Kidney capillary endothelial cell (primary cell): ENCODE measurements at regions not wholly inside any gene's neighbourhood (a gene's known extent, or its start where the extent isn't known, plus 50 kb on each side); places are given as distances from the start of the nearest gene placed in this dataset.

Experiments
- DNase-seq: peaks from one replicate; pipeline ENCODE4 v3.0.0-alpha.2; 2018; ENCODE audit warnings: low spot score

GRCh38 chr3:70840106-70840870 is 527.9 kb upstream of the MDFIC2 start:
- DNase-seq = no peak

- no peak for DNase-seq
Measured at GRCh38 chr3:70833239-70833960, 521.0 kb upstream of the MDFIC2 start.

DNA sequence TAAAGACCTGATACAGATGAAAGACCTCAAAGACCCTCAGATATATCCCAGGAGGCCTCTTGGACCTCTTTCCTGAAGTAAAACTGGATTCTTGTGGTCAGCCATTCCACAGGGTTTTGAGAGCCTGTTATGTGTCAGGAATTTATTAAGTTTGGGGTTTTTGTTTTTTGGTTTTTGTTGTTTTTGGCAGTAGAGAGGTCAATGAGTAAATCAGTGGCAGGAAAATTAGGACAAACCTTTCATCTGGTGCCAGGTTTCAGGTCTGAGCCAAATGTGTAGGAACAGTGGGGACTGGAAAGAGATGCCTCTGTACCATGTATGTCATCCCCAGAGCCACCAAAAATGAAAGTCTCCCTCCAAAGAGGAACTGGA is 520.4 kb upstream of the MDFIC2 start:
- no peak for DNase-seq

DNA sequence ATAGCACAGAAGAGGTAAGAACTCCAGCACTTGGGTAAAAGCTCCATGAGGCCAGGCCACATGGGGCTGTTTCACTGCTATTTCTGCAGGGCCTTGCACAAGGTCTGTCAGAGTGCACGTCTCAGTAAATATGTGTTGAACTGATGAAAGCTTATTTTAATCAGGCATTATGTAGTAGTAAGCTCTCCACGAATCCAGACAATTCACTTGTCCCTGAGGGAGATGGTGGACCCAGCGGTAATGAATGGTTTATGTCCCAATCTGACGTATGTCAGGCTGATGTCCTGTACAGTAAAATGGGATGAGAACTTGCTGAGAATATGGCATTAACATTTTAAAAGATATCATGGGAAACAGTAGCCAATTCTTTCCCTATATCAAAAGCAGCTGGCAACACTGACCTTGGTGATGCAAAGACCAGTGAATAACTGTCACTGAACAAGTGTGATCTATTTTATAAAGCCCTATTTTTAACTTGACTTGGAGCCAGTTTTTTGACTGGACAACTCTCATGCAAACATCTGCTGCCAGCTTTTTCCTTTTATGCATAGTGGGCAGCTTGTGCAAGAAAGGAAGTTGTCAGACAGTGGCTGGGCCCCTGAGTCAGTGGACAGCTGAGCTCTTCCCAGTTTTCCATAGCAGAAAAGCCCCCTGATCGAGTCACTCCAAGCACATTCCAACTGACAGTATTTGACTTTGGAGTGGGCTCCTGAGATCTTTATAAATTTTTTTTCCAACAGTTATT is 519.8 kb upstream of the MDFIC2 start:
- DNase-seq = peak; percentile 69

DNA sequence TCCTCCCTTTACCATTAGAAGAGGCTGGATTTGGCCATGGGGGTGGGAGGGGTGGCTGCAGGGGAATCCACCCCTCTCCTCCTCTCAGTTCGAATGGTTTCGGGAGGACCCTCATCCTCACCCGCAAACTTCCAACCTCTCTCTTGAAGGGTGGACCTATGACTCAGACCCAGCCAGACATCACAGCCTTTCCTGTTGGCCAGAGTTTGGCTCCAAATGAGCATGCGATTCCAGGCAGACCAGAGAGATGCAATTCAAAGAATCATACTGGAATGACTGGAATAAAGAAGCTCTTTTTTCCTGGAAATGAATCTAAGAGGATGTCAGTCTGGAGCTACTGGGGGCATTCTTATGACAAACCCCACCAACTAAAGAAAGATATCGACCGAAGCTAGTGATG is 516.7 kb upstream of the MDFIC2 start:
- DNase-seq = peak; percentile 43

GRCh38 chr3:70824773-70825172 is 512.3 kb upstream of the MDFIC2 start:
- peak; percentile 50 for DNase-seq

GRCh38 chr3:70824078-70824477 is 511.6 kb upstream of the MDFIC2 start:
- no peak for DNase-seq

GRCh38 chr3:70823622-70824021 is 511.2 kb upstream of the MDFIC2 start:
- DNase-seq = no peak

DNA sequence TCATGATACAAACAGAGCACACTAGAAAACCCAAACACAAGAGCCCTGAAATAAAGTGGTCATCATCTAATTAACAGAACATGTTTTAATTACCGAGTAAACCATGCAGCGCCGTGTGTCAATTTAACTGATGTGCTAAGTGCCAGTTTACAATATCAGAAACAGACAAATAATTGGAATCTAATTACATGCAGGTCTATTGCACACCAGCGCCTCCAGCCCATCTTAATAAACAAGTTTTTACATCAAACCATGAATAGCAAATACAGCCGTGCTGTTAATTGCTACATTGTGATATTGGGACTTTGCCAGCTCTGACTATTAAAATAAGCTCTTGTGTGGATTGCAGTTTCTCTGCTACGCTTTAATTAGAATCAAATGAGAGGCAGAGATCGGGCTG is 510.2 kb upstream of the MDFIC2 start:
- DNase-seq = no peak

GRCh38 chr3:70821602-70822001 is 509.2 kb upstream of the MDFIC2 start:
- DNase-seq = no peak

- no peak for DNase-seq
Measured at GRCh38 chr3:70820397-70820796, 508.0 kb upstream of the MDFIC2 start.

GRCh38 chr3:70818145-70818544 is 505.7 kb upstream of the MDFIC2 start:
- no peak for DNase-seq

- no peak for DNase-seq
Measured at GRCh38 chr3:70816346-70816745, 503.9 kb upstream of the MDFIC2 start.

GRCh38 chr3:70815817-70816216 is 503.4 kb upstream of the MDFIC2 start:
- DNase-seq = no peak

- no peak for DNase-seq
Measured at GRCh38 chr3:70813311-70813710, 500.9 kb upstream of the MDFIC2 start.

DNA sequence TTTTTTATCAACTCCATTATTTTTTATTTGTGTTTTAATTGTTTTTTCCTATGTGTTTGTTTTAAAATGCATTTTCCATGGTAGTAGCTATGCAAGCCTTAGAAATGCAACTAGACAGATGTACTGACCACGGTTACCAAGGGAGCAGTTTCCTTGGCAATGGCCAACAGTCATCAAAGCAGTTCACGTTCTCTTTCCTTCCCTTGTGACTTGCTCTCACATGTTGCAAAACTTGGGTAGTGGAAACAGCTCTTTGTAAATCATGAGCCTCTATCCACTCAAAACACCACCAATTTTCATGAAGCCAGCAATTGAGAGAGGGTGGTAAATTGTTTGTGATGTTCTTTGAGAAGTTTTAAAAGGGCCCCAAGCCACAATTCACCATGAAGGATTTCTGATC is 499.4 kb upstream of the MDFIC2 start:
- no peak for DNase-seq

DNA sequence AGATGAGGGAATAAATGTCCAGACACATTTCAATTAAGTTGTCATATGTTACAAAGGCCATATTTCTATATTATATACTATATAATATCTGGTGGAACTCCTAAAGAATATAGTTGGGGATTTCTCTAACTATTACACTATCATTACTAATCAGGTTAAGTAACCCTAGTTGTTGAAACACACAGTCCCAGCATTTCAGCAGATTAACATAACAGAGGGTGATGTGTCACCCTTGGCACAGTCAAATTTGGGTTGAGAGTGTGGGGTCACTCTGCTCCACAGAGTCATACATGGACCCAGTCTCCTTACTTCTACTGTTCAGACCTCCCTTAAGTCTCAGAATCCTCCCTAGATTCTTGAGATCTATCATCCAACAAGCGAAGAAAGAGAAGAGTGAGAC is 496.4 kb upstream of the MDFIC2 start:
- no peak for DNase-seq

- DNase-seq = no peak
Measured at GRCh38 chr3:70806556-70806955, 494.1 kb upstream of the MDFIC2 start.

DNA sequence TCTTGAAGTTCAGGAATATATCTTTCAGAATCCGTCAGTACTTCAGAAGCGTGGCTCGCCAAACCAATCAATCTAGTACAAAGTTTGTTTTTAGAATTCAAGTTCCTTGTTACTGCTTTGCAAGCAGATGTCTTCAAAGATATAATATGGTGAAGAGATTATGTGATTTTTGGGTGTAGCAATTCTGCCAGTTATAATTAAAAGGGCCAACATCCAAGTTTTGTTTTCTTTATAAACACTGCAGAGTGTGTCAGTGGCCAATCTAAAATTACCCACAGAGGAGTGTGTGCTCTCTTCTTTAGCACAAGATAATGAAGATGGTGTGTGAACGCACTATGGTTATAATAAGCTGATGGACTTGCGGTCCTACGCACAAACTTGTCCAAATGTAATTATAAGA is 493.6 kb upstream of the MDFIC2 start:
- no peak for DNase-seq

GRCh38 chr3:70805061-70805889 is 492.8 kb upstream of the MDFIC2 start:
- DNase-seq = no peak

DNA sequence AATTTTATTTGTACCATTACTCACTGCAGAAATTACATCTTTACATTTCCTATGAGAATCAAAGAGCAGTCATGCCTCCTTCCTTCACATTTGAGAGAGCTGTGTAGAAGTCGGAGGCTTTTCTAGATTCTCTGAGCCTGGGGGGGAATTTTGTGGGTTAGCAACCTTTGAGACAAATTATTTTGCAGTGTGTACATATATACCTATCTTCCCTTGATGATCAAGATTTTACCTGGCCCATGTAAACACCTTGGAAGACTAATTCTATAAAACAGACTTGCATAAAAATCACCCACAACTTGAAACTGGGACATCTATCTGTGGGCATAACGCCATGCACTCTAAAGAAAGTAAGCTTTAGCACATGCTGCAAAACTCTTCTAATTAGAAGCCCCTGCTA is 491.5 kb upstream of the MDFIC2 start:
- DNase-seq = no peak

- no peak for DNase-seq
Measured at GRCh38 chr3:70803319-70803718, 490.9 kb upstream of the MDFIC2 start.
